IMR-90 (cell line): ENCODE measurements at regions not wholly inside any gene's neighbourhood (a gene's known extent, or its start where the extent isn't known, plus 50 kb on each side); places are given as distances from the start of the nearest gene placed in this dataset.

Experiments used
- ATAC-seq: fragments of 200-7000 bp; cut with Tn5 transposase; 2 replicates; pipeline ENCODE4 v1.9.1; 2020; ENCODE audit warnings: low read depth, mild to moderate bottlenecking, moderate library complexity
- BruUV-seq: library from RNA; stranded (reverse); fragments of 400-500 nt; replicated peaks from 2 replicates; lab custom pipeline; 2021; lab: Mats Ljungman, UMichigan
- CTCF ChIA-PET: fragments of 300-600 bp; formaldehyde crosslinking; extraction: SDS; loops from one replicate; lab custom pipeline; 2021; ENCODE audit warnings: antibody characterized with exemption; lab: Yijun Ruan, JAX
- POLR2A ChIA-PET: fragments of 300-600 bp; sonication (Branson Sonifier 250); formaldehyde crosslinking; loops from one replicate; lab custom pipeline; 2022; ENCODE audit warnings: antibody characterized with exemption; ENCODE audit not compliant: unreplicated experiment; lab: Charles Lee
- DNase-seq: peaks from one replicate; pipeline ENCODE4 v3.0.0; 2013
- H2AFZ ChIP-seq: replicated peaks from 2 replicates; pipeline ENCODE3; 2013; ENCODE audit warnings: low read length, mild to moderate bottlenecking; ENCODE audit not compliant: poor library complexity
- H2AK5ac ChIP-seq: 2 replicates; pipeline ENCODE4 v1.6.1; 2013; ENCODE audit warnings: low read depth, low read length, inconsistent platforms
- H2AK9ac ChIP-seq: replicated peaks from 2 replicates; pipeline ENCODE3; 2013; ENCODE audit warnings: mild to moderate bottlenecking, low read depth, low read length, moderate library complexity; ENCODE audit not compliant: poor library complexity
- H2BK120ac ChIP-seq: 2 replicates; pipeline ENCODE4 v1.6.1; 2013; ENCODE audit warnings: low read depth, low read length, inconsistent platforms
- H2BK15ac ChIP-seq: 3 replicates; pipeline ENCODE4 v1.6.1; 2013; ENCODE audit warnings: low read depth, low read length, inconsistent platforms
- H2BK20ac ChIP-seq: 2 replicates; pipeline ENCODE4 v1.6.1; 2013; ENCODE audit warnings: low read depth, mild to moderate bottlenecking, inconsistent platforms, low read length, moderate library complexity
- H2BK5ac ChIP-seq: 2 replicates; pipeline ENCODE4 v1.6.1; 2013; ENCODE audit warnings: mild to moderate bottlenecking, low read depth, low read length, inconsistent platforms; ENCODE audit not compliant: poor library complexity, severe bottlenecking
- H3K14ac ChIP-seq: replicated peaks from 2 replicates; pipeline ENCODE4 v1.6.1; 2013; ENCODE audit warnings: low read depth, low read length, inconsistent platforms
- H3K18ac ChIP-seq: 2 replicates; pipeline ENCODE4 v1.6.1; 2013; ENCODE audit warnings: low read depth, low read length, control low read depth
- H3K23ac ChIP-seq: 2 replicates; pipeline ENCODE4 v1.6.1; 2013; ENCODE audit warnings: low read depth, low read length, inconsistent platforms
- H3K27ac ChIP-seq: 2 replicates; pipeline ENCODE4 v1.5.1; 2013; ENCODE audit warnings: mild to moderate bottlenecking, control low read depth, low read length; ENCODE audit not compliant: insufficient read depth
- H3K27me3 ChIP-seq: 2 replicates; pipeline ENCODE4 v1.6.1; 2013; ENCODE audit warnings: low read length; ENCODE audit not compliant: control insufficient read depth, insufficient read depth
- H3K36me3 ChIP-seq: 2 replicates; pipeline ENCODE4 v1.6.1; 2013; ENCODE audit warnings: low read length, mixed read lengths; ENCODE audit not compliant: control insufficient read depth, insufficient read depth
- H3K4ac ChIP-seq: 2 replicates; pipeline ENCODE4 v1.6.1; 2013; ENCODE audit warnings: low read depth, low read length, inconsistent platforms
- H3K4me1 ChIP-seq: 2 replicates; pipeline ENCODE4 v1.6.1; 2013; ENCODE audit warnings: low read length, mixed read lengths; ENCODE audit not compliant: control insufficient read depth, insufficient read depth
- H3K4me2 ChIP-seq: 2 replicates; pipeline ENCODE4 v1.6.1; 2013; ENCODE audit warnings: low read depth, mild to moderate bottlenecking, control low read depth, low read length, moderate library complexity
- H3K4me3 ChIP-seq: 2 replicates; pipeline ENCODE4 v1.5.1; 2013; ENCODE audit warnings: low read depth, mild to moderate bottlenecking, control low read depth, low read length, moderate library complexity; ENCODE audit not compliant: insufficient read depth
- H3K56ac ChIP-seq: 2 replicates; pipeline ENCODE4 v1.6.1; 2013; ENCODE audit warnings: low read length, inconsistent platforms; ENCODE audit not compliant: insufficient read depth; ENCODE audit errors: extremely low read depth
- H3K79me1 ChIP-seq, 2 experiments: 2 replicates each; pipeline ENCODE4 v1.6.1; 2013; ENCODE audit warnings: low read length in 2 of 2, inconsistent platforms in 1 of 2, low read depth in 1 of 2
- H3K9ac ChIP-seq: 2 replicates; pipeline ENCODE4 v1.6.1; 2013; ENCODE audit warnings: low read depth, low read length, control low read depth
- H3K9me1 ChIP-seq: 2 replicates; pipeline ENCODE4 v1.6.1; 2013; ENCODE audit warnings: low read length, inconsistent platforms; ENCODE audit not compliant: insufficient read depth
- H3K9me3 ChIP-seq: 2 replicates; pipeline ENCODE4 v1.6.1; 2013; ENCODE audit warnings: low read length; ENCODE audit not compliant: control insufficient read depth, insufficient read depth
- H4K20me1 ChIP-seq: 2 replicates; pipeline ENCODE4 v1.6.1; 2013; ENCODE audit warnings: low read length, inconsistent platforms; ENCODE audit not compliant: insufficient read depth
- H4K5ac ChIP-seq: 2 replicates; pipeline ENCODE4 v1.6.1; 2013; ENCODE audit warnings: mild to moderate bottlenecking, low read depth, low read length, control low read depth
- H4K8ac ChIP-seq, 2 experiments: 2 replicates each; pipeline ENCODE4 v1.6.1; 2013; ENCODE audit warnings: low read depth in 2 of 2, low read length in 2 of 2, control low read depth in 1 of 2, inconsistent platforms in 1 of 2
- H4K91ac ChIP-seq: 2 replicates; pipeline ENCODE4 v1.6.1; 2013; ENCODE audit warnings: low read depth, low read length, inconsistent platforms; ENCODE audit not compliant: insufficient read depth
- ELK1 ChIP-seq: fragments of 150-350 bp; IDR thresholded peaks from 2 replicates; pipeline ENCODE4 v1.6.1; 2016; ENCODE audit warnings: low read depth, mild to moderate bottlenecking, low read length, moderate library complexity, borderline replicate concordance
- RAD21 ChIP-seq: IDR thresholded peaks from 2 replicates; pipeline ENCODE4 v1.6.1; 2012; ENCODE audit warnings: low read length, improper control_type of control experiment
- WGBS, 2 experiments: methylation state at CpG; one replicate each; pipeline versions ENCODE4 v1.1.5 to v1.1.7; 2013; ENCODE audit warnings: missing lambda C conversion rate in 2 of 2; ENCODE audit not compliant: insufficient read length in 1 of 2; ENCODE audit errors: extremely low coverage in 2 of 2; 5-methylcytosine and 5-hydroxymethylcytosine counted together
- dilution Hi-C: fragments of 300-500 bp; cut with HindIII; formaldehyde crosslinking; loops from one replicate; pipeline ENCODE4 v1.14.3; 2018; ENCODE audit warnings: low sequenced_read_pairs; ENCODE audit not compliant: unreplicated experiment
- in situ Hi-C: fragments of 300-500 bp; cut with MboI; formaldehyde crosslinking; loops from 3 replicates; pipeline ENCODE4 v1.14.3; 2019; ENCODE audit warnings: low sequenced_read_pairs, inconsistent platforms, mixed read lengths
- intact Hi-C: fragments of 100-400 bp; cut with micrococcal nuclease; formaldehyde crosslinking; loops from 2 replicates; pipeline ENCODE4 v1.10.0; 2022

GRCh38 chr2:79369127-79369526, 143.7 kb upstream of the CTNNA2 start:
- ATAC-seq = no peak
- Histone ChIP-seq H2AK9ac (no peak overlapping the region), H2AK5ac (no peak overlapping the region), H3K14ac (no peak overlapping the region), H3K4me2 (no peak overlapping the region), H2BK120ac (no peak overlapping the region), H2AFZ (no peak overlapping the region), H3K79me1 (no peaks in the 10 kb centered on the region), H3K36me3 (no peaks in the 10 kb centered on the region), H3K18ac (no peak overlapping the region), H3K56ac (no peak overlapping the region), H3K23ac (no peak overlapping the region), H2BK5ac (no peak overlapping the region), H2BK15ac (no peak overlapping the region), H4K20me1 (no peaks in the 10 kb centered on the region), H2BK20ac (no peak overlapping the region), H3K9me3 (peaks cover 14% of the 10 kb centered on the region), H3K4me3 (no peak overlapping the region), H4K91ac (no peak overlapping the region), H4K8ac (no peak overlapping the region), H3K4me1 (no peaks in the 10 kb centered on the region), H4K5ac (no peak overlapping the region), H3K9me1 (no peaks in the 10 kb centered on the region), H3K9ac (no peak overlapping the region), H3K27me3 (no peaks in the 10 kb centered on the region), H3K27ac (no peak overlapping the region), H3K4ac (no peak overlapping the region)
- 73% methylated on average over 9 of the region's 9 CpGs; no CpG with 5 or more reads in 1 of the 2 experiments for WGBS, 2 experiments
- no peak for DNase-seq
- intact Hi-C loops (no loop called here), dilution Hi-C loops (no loop called here), in situ Hi-C loops (no loop called here)
- CTCF ChIA-PET = no interaction called here
- no TSS peak for BruUV-seq
- POLR2A ChIA-PET = no interaction called here
- no peak for TF ChIP-seq ELK1
- TF ChIP-seq RAD21 = no peak
